NCI-H2227 (cell line): ENCODE measurements at regions not wholly inside any gene's neighbourhood (a gene's known extent, or its start where the extent isn't known, plus 50 kb on each side); places are given as distances from the start of the nearest gene placed in this dataset.
"Not testable (repeated sequence)": the region's sequence is repeated elsewhere in the genome, so short reads cannot be mapped to it uniquely, and the experiment has no call there.

Experiments used
- DNase-seq: peaks from one replicate; lab custom pipeline; 2025; ENCODE audit not compliant: unreplicated experiment; lab: John Stamatoyannopoulos, UW

DNA sequence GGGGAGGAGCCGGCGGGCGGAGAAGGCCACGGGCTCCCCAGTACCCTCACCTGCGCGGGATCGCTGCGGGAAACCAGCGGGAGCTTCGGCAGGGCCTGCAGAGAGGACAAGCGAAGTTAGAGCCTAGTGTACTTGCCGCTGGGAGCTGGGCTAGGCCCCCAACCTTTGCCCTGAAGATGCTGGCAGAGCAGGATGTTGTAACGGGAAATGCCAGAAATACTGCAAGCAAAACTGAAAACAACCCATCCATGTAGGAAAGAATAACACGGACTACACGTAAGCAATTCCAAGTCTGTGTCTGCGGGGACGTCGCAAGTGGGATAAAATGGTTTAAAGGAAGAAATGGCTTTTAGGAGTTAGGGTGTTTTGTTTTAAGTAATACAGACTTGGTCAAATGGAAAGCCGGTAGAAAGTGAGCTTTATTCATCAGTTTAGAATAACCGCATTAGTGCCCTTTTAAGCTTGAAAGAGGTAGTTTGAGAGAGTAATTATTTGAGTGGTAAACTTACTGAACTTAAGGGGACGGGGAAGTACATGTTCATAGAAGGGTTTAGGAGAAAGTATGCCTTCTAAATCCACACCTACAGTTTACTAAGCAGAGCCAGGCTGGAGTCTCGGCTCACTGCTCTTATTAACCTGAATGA is 121.3 kb upstream of the NIPA1 start:
- peak; percentile 4 for DNase-seq

DNA sequence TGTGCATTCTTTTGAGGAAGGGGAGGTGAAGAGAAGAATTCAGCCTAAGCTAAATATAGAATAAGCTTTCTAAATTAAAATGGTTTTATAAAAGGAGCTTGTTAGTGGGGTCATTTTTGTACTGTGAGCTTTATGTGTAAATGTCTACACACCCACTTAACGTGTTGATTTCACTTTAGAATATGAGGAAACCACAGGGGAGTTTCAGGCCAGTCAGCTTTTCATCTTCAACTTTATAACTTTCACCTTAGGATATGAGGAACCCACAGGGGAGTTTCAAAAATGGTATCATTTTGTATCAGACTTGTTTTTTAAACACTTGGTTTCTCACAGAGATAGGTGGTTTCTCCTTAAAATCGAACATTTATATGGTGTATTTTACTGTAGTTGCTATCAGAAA is 120.7 kb upstream of the NIPA1 start:
- DNase-seq = not testable (repeated sequence)

DNA sequence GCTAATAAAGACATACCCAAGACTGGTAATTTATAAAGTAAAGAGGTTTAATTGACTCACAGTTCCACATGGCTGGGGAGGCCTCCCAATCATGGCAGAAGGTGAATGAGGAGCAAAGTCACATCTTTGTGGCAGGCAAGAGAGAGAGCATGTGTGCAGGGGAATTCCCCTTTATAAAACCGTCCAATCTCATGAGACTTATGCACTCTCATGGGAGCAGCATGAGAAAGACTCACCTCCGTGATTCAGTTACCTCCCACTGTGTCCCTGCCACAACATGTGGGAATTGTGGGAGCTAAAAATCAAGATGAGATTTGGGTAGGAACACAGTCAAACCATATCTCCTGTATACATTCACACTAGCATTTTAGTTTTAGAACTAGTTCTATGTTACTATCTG is 101.7 kb upstream of the NIPA1 start:
- DNase-seq = not testable (repeated sequence)

DNA sequence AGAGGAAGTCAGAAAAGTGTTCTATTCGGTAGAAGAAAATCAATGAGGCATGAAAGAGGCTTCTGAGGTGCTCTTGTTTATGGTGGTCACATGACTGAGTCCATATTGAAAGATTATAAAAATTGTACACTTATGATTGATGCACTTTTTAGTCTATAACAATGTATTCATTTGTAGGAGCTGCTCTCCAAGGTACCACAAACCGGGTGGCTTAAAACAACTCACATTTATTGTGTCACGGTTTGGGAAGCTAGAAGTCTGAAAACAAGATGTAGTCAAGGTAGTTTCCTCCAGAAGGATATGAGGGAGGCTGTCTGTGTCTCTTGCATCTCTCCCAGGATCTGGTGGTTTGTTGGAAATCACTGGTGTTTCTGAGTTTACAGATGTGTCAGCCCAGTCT is 86.6 kb upstream of the NIPA1 start:
- not testable (repeated sequence) for DNase-seq

DNA sequence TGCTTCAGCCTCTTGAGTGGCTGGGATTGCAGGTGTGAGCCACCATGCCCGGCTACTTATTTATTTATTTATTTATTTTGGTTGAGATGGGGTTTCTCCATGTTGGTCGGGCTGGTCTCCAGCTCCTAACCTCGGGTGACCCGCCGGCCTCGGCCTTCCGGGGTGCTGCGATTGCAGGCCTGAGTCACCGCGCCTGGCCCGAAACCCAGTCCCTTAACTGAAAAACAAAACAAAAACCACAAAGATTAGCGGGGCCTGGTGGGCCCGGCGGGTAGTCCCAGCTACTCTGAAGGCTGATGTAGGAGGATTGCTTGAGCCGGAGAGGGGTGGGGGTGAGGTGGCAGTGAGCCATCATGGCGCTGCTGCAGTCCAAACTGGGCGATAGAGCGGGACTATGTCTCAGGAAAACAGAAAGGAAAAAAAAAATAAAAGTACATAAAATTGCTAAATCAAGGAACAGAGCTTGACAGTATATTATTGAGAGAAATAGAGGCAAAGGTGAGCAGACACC is 75.6 kb upstream of the NIPA1 start:
- DNase-seq = not testable (repeated sequence)

DNA sequence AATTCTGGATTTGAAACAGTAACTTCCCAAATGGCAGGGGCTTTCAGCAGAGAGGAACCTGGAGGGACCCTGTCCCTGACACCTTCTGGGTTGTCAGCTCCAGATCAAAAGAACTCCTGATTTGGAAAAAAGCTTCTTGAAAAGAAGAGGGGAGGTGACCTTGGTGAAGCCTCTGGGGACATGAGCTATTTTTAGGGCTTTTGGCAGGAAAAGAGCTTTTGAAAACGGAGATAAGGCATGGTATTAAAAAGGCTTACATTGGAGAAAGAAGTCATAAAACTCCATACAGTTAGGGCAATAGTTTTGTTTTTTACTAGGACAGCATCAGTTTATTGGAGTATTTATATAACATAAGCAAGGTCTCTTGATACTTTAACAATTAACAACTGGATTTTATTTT is 72.5 kb upstream of the NIPA1 start:
- DNase-seq = not testable (repeated sequence)

DNA sequence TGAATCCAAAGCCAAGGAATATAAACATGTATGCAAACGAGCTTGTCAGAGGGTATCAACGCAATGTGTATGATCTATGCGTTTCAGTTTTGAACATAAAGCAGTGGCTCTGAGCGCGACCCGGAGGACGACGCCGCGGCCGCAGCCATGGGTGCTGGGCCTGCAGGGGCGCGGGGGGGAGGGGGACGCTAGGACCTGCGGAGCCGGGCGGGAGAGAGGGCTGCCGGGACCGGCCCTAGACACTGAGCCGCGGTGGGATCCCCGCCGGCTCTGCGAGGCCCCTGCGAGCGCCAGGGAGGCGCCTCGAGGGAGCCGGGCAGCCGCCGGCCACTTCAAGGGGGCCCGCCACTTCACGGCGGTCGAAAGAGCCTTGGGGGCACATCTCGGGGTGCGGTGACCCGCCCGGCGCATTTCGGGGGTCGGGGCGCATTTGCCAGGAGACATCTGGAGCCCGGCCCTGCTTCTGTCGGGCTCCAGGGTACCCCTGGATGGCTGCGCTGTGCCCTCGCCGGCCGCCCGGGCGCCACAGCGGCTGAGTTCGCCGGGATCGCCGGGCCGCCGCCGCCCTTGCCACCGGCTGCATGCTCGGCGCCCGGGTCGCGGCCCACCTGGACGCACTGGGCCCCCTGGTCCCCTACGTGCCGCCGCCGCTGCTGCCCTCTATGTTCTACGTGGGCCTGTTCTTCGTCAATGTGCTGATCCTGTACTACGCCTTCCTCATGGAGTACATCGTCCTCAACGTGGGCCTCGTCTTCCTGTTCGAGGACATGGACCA is 71.9 kb upstream of the NIPA1 start:
- DNase-seq = not testable (repeated sequence)

DNA sequence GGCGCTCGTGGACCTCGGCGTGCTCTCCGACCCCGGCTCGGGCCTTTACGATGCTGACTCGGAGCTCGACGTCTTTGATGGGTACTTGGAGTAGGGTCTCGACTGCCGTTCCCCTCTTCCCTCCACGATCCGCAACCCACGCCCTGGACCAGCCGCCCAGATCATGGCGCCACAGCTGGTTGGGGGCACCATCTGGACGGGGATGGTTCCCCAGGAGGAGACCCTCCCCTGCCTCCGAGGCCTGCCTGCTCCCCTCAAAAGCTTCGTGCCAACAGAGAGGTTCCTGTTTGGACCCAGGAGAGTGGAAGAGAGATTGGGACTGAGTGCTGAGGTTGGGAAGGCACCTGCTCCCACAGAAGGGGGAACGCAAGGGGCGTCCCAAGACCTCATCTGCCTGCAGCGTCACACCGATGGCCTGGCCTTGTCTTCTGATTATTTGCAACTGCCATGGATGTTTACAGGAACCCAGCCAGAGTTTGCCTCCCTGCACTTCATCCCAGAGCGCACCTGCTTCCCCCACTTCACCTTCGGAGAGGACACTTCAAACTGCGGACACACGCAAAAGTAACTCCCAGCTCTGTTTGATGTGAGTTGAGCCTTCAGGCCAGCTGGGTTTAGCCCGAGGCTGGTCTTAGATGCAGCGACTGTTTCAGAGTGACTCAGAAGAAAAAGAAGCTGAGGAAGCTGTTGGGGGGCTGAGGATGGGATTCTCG is 71.2 kb upstream of the NIPA1 start:
- DNase-seq = not testable (repeated sequence)

DNA sequence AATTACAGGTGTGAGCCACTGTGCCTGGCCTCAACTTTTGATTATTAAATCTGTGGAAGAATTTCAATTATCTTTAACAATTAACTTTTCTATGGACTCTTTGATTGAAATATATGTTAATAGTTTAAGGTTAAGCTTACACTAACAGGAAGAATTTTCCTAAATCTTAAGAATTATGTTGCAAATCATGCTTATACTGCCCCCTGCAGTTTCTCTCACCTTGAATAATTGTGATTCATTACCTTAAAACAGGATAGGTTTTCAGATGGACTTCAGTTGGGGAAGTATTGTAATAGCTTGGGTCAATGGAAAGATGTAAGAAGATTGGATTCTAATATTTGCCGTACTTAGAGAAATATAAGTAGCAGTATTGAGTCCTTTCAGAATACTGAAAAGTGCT is 66.5 kb upstream of the NIPA1 start:
- not testable (repeated sequence) for DNase-seq

DNA sequence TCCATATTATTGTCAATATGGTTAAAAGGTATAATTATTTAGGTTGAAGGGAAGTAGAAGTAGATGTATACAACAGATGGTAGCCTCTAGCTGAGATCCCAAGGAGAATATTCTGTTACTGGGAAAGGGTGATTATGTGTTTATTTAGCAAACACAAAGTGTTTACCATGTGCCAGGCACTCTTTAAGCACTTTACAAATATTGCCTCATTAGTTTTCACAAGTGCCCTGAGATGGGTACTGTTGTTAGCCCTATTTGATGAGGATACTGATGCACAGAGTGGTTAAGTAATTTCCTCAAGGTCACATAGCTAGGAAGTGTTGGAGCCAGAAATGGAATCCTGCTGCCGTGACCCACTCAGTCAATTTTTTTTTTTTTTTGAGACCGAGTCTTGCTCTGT is 60.3 kb upstream of the NIPA1 start:
- DNase-seq = not testable (repeated sequence)

DNA sequence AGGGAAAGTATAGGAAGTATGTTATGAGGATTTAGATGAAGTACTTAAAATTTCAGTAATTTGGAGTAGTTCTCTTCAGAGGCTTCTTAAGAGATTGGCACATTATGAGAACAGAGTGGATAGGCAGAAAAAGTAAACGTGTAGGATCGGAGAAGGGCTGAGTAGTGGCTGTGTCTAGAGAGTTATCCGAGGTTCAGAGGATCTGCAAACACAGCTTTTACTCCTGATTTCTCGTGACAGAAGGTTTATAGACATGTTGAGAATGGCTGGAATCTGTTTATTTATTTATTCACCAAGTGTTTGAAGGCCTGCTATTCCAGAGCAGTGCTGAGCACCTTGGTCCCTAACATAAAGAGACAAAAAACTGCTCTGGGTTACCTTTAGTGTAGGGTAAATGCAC is 51.4 kb upstream of the NIPA1 start:
- not testable (repeated sequence) for DNase-seq

DNA sequence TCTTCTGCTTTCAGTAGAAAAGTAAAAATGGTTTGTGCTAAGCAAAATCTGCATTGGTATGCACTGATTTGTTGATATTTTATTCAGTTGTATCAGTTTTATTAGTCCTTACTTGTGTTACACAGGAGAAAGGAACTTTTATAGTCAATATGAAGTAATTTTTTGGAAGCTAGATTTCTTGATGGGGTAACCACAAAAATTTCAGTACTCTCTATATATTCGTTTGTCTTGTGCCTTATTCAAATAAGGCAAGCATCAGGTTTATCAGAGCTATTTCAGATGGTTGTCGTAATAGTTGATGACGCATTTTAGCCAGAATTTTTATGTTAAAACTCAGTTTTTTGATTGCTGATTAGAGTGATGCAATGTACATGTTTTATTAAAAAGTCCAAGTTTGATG is 50.7 kb upstream of the NIPA1 start:
- DNase-seq = no peak

DNA sequence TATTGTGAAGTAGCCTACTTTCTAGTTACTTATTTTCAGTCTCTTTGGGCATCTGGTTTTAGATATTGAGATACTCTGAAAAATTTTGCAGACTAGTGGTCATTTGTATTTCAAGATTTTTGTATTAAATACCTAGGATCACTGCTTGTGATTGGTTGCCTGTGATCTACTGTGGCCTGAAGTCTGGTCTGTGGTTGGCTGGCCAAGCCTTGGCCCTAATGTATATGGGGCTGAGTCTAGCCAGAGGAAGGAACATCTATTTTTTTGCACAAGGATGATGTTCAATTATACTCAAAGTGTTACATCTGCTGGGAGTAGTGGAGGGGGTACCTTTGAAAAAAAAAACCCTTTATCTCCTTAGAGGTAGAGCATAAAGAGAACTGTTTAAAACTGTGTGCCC is 50.2 kb upstream of the NIPA1 start:
- DNase-seq = not testable (repeated sequence)
